HCT116 (cell line): ENCODE measurements at regions not wholly inside any gene's neighbourhood (a gene's known extent, or its start where the extent isn't known, plus 50 kb on each side); places are given as distances from the start of the nearest gene placed in this dataset.

Source experiments
- ATAC-seq: fragments of 200-7000 bp; cut with Tn5 transposase; 2 replicates; pipeline ENCODE4 v1.9.1; 2020; ENCODE audit warnings: mild to moderate bottlenecking, moderate library complexity
- BruUV-seq: library from RNA; stranded (reverse); fragments of 400-500 nt; replicated peaks from 2 replicates; lab custom pipeline; 2021; lab: Mats Ljungman, UMichigan
- CTCF ChIA-PET: fragments of 300-600 bp; sonication (Branson Sonifier 250); formaldehyde crosslinking; loops from one replicate; lab custom pipeline; 2021; ENCODE audit warnings: antibody characterized with exemption; lab: Charles Lee
- POLR2A ChIA-PET: fragments of 300-600, 350-600 bp; sonication (Branson Sonifier 250); formaldehyde crosslinking; loops from one replicate; lab custom pipeline; 2021; ENCODE audit warnings: antibody characterized with exemption; lab: Charles Lee
- RAD21 ChIA-PET, 2 experiments: fragments of 300-600 bp; sonication (Branson Sonifier 250); formaldehyde crosslinking; loops; one replicate each; lab custom pipeline; 2023; ENCODE audit warnings: low total read pairs in 2 of 2; ENCODE audit not compliant: uncharacterized antibody in 2 of 2, unreplicated experiment in 2 of 2, low non-redundant PET in 1 of 2; lab: Charles Lee
- DNase-seq: peaks from one replicate; pipeline ENCODE4 v3.0.0-alpha.2; 2010; ENCODE audit warnings: low read depth, low spot score
- H2AFZ ChIP-seq: fragments of 200-600 bp; shearing (Covaris generic), sonication (generic); 2 replicates; pipeline ENCODE4 v1.6.1; 2017; ENCODE audit warnings: low read depth, mixed run types, mixed read lengths, antibody characterized with exemption, low read length; ENCODE audit not compliant: poor library complexity, severe bottlenecking
- H3K27ac ChIP-seq: 2 replicates; pipeline ENCODE4 v1.5.1; 2012; ENCODE audit warnings: low read depth, low read length
- H3K27me3 ChIP-seq: fragments of 200-600 bp; sonication (generic); 2 replicates; pipeline ENCODE4 v1.6.1; 2016; ENCODE audit warnings: mixed run types, low read length, mixed read lengths; ENCODE audit not compliant: insufficient read depth
- H3K36me3 ChIP-seq, 2 experiments: fragments of 200-500 bp in 1 of 2; fragments of 200-600 bp in 1 of 2; sonication (Bioruptor generic) in 1 of 2; sonication (generic) in 1 of 2; 2 replicates each; pipeline versions ENCODE4 v1.5.1 to v1.6.1; 2014 to 2016; ENCODE audit warnings: low read length in 2 of 2, inconsistent platforms in 1 of 2, mixed read lengths in 1 of 2, mixed run types in 1 of 2; ENCODE audit not compliant: insufficient read depth in 2 of 2, control insufficient read depth in 1 of 2
- H3K4me1 ChIP-seq, 2 experiments: fragments of 200-600 bp in 1 of 2; sonication (generic) in 1 of 2; 2 replicates each; pipeline versions ENCODE4 v1.5.1 to v1.6.1; 2012 to 2017; ENCODE audit warnings: low read length in 2 of 2, inconsistent platforms in 1 of 2, mild to moderate bottlenecking in 1 of 2, mixed read lengths in 1 of 2, mixed run types in 1 of 2, moderate library complexity in 1 of 2; ENCODE audit not compliant: insufficient read depth in 2 of 2, control insufficient read depth in 1 of 2
- H3K4me2 ChIP-seq: fragments of 200-600 bp; sonication (generic); 2 replicates; pipeline ENCODE4 v1.6.1; 2017; ENCODE audit warnings: mixed run types, low read length, mixed read lengths
- H3K4me3 ChIP-seq, 2 experiments: fragments of 200-600 bp in 1 of 2; sonication (generic) in 1 of 2; replicated peaks in 1 of 2; 2 replicates each; pipeline ENCODE4 v1.5.1; 2011 to 2016; ENCODE audit warnings: low read length in 2 of 2, control low read depth in 1 of 2, low read depth in 1 of 2, mild to moderate bottlenecking in 1 of 2, mixed read lengths in 1 of 2, mixed run types in 1 of 2
- H3K79me2 ChIP-seq: fragments of 200-600 bp; sonication (generic); 2 replicates; pipeline ENCODE4 v1.6.1; 2017; ENCODE audit warnings: mild to moderate bottlenecking, mixed run types, low read length, moderate library complexity, mixed read lengths; ENCODE audit not compliant: insufficient read depth
- H3K9ac ChIP-seq: fragments of 200-600 bp; sonication (generic); 2 replicates; pipeline ENCODE4 v1.6.1; 2016; ENCODE audit warnings: low read length, mixed read lengths
- H3K9me2 ChIP-seq: fragments of 200-600 bp; sonication (generic), shearing (Covaris generic); 2 replicates; pipeline ENCODE4 v1.6.1; 2017; ENCODE audit warnings: mixed run types, mild to moderate bottlenecking, moderate library complexity; ENCODE audit not compliant: insufficient read depth
- H3K9me3 ChIP-seq, 2 experiments: fragments of 200-500 bp in 1 of 2; fragments of 200-600 bp in 1 of 2; sonication (Bioruptor generic) in 1 of 2; sonication (generic) in 1 of 2; 2 replicates each; pipeline ENCODE4 v1.6.1; 2014 to 2017; ENCODE audit warnings: low read length in 2 of 2, mixed read lengths in 2 of 2, inconsistent platforms in 1 of 2, low read depth in 1 of 2, mild to moderate bottlenecking in 1 of 2, mixed run types in 1 of 2, moderate library complexity in 1 of 2; ENCODE audit not compliant: control insufficient read depth in 1 of 2, insufficient read depth in 1 of 2
- H4K20me1 ChIP-seq: fragments of 200-600 bp; sonication (generic), shearing (Covaris generic); 2 replicates; pipeline ENCODE4 v1.6.1; 2017; ENCODE audit warnings: mixed run types, mild to moderate bottlenecking, moderate library complexity; ENCODE audit not compliant: insufficient read depth
- CEBPB ChIP-seq: IDR thresholded peaks from 2 replicates; pipeline ENCODE4 v1.6.1; 2012; ENCODE audit warnings: low read depth
- ELF1 ChIP-seq: IDR thresholded peaks from 2 replicates; pipeline ENCODE4 v1.6.1; 2012; ENCODE audit warnings: low read depth, borderline replicate concordance
- EZH2 ChIP-seq: fragments of 200-600 bp; sonication (generic); IDR thresholded peaks from 2 replicates; pipeline ENCODE4 v1.6.1; 2017; ENCODE audit warnings: antibody characterized with exemption, mixed run types
- EZH2phosphoT487 ChIP-seq: fragments of 200-600 bp; IDR thresholded peaks from 2 replicates; pipeline ENCODE4 v1.6.1; 2018; ENCODE audit warnings: antibody characterized with exemption, borderline replicate concordance
- MAX ChIP-seq: IDR thresholded peaks from 2 replicates; pipeline ENCODE4 v1.6.1; 2012
- POLR2A ChIP-seq: IDR thresholded peaks from 2 replicates; pipeline ENCODE4 v1.7.0; 2011; ENCODE audit warnings: borderline replicate concordance; ENCODE audit not compliant: insufficient read depth, insufficient read length; ENCODE audit errors: extremely low read depth
- RAD21 ChIP-seq: IDR thresholded peaks from 2 replicates; pipeline ENCODE4 v1.6.1; 2012; ENCODE audit warnings: low read depth, mild to moderate bottlenecking
- REST ChIP-seq: IDR thresholded peaks from 2 replicates; pipeline ENCODE4 v1.6.1; 2012; ENCODE audit warnings: low read depth
- SIN3A ChIP-seq: IDR thresholded peaks from 2 replicates; pipeline ENCODE4 v1.6.1; 2012; ENCODE audit warnings: low read depth
- YY1 ChIP-seq: IDR thresholded peaks from 2 replicates; pipeline ENCODE4 v1.6.1; 2011; ENCODE audit warnings: low read length, low read depth, moderate library complexity, mild to moderate bottlenecking; ENCODE audit not compliant: insufficient replicate concordance; ENCODE audit errors: extremely low read depth
- ZNF274 ChIP-seq: fragments of 200-500 bp; sonication (Bioruptor generic); IDR thresholded peaks from 2 replicates; pipeline ENCODE4 v1.6.1; 2014; ENCODE audit warnings: mild to moderate bottlenecking, low read depth, low read length, inconsistent platforms
- intact Hi-C: fragments of 100-400 bp; cut with micrococcal nuclease; formaldehyde crosslinking; loops from 2 replicates; pipeline ENCODE4 v1.10.0; 2022

GRCh38 chr13:44151474-44151873, 222.2 kb upstream of the SERP2 start:
- Histone ChIP-seq H2AFZ (no peak overlapping the region), H4K20me1 (no peaks in the 10 kb centered on the region), H3K4me1 (peaks cover 0 to 3% of the 10 kb centered on the region in 2 experiments; a peak in 1 of 4 replicates), H3K79me2 (no peaks in the 10 kb centered on the region), H3K9me2 (no peaks in the 10 kb centered on the region), H3K27me3 (no peaks in the 10 kb centered on the region), H3K27ac (no peak overlapping the region), H3K4me3 (no peak overlapping the region), H3K9me3 (no peaks in the 10 kb centered on the region), H3K9ac (no peak overlapping the region), H3K4me2 (no peak overlapping the region), H3K36me3 (no peaks in the 10 kb centered on the region)
- no TSS peak for BruUV-seq
- ATAC-seq, result no peak
- ChIA-PET CTCF (no interaction called here), POLR2A (no interaction called here), RAD21 (no interaction called here)
- TF ChIP-seq EZH2 (no peak), EZH2phosphoT487 (no peak), REST (no peak), ELF1 (no peak)
- no peak for DNase-seq
- intact Hi-C loops, result no loop called here

- no peaks in the 10 kb centered on the region for H4K20me1 ChIP-seq
- BruUV-seq, result no TSS peak
- CTCF ChIA-PET, result no interaction called here
- H3K9me3 ChIP-seq, result no peaks in the 10 kb centered on the region
- POLR2A ChIA-PET, result interaction anchor here (1.1 to 1.5 kb wide), 2 partner anchors 12 to 283 kb away, joined by 3 to 5 read pairs; no protein-coding TSS in a partner anchor
- ATAC-seq, result no peak
- H3K9ac ChIP-seq, result no peak overlapping the region
- no peaks in the 10 kb centered on the region for H3K27me3 ChIP-seq
- RAD21 ChIA-PET, result no interaction called here
- H3K79me2 ChIP-seq, result no peaks in the 10 kb centered on the region
- DNase-seq, result no peak
- no peak overlapping the region for H3K4me3 ChIP-seq
- intact Hi-C loops, result no loop called here
- no peak overlapping the region for H3K4me2 ChIP-seq
- no peaks in the 10 kb centered on the region for H3K36me3 ChIP-seq
- H2AFZ ChIP-seq, result no peak overlapping the region
- H3K4me1 ChIP-seq, result peaks cover 0 to 3% of the 10 kb centered on the region in 2 experiments; a peak in 1 of 4 replicates
- no peaks in the 10 kb centered on the region for H3K9me2 ChIP-seq
- H3K27ac ChIP-seq, result no peak overlapping the region
- TF ChIP-seq SIN3A, result no peak
- TF ChIP-seq ZNF274, result no peak
- no peak for TF ChIP-seq POLR2A
- no peak for TF ChIP-seq CEBPB
- no peak for TF ChIP-seq RAD21
- no peak for TF ChIP-seq YY1
- no peak for TF ChIP-seq MAX
These were observed 220.1 kb upstream of the SERP2 start for GRCh38 chr13:44153496-44153895.
